ENCODE measurements at regions not wholly inside any gene's neighbourhood (a gene's known extent, or its start where the extent isn't known, plus 50 kb on each side); places are given as distances from the start of the nearest gene placed in this dataset.
"Not testable (repeated sequence)": the region's sequence is repeated elsewhere in the genome, so short reads cannot be mapped to it uniquely, and the experiment has no call there.

DNA sequence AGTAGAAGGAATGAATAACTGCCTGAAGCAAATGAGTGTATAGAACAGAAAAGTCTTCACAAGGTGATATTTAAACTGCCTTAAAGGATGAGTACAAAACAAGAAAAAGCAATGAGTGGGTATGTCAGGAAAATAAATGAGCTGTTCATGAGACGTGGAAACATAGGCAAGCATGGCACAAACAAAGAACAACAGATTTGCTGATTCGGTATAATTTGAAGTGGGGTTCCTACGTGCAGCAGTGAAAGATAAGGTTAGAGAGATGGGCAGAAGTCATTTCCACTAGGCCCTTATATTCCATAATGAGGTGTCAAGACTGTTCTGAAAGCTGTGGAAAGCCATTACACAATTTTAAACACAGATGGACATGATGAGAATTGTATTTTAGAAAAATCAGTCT is 506.6 kb downstream of the KLHL13 start:
- Histone ChIP-seq H3K36me3 (replicated peaks in 1 of 2) (no peaks in the 10 kb centered on the region), H3K4me1 (replicated peaks in 1 of 2) (no peaks in the 10 kb centered on the region), H3K27ac (no peak overlapping the region), H3K4me3 (no peak overlapping the region), H3K9me3 (replicated peaks in 1 of 3) (no peaks in the 10 kb centered on the region), H3K27me3 (no peaks in the 10 kb centered on the region)
- WGBS, 4 donors = 71 to 83% (median 75%) methylated on average over 3 of the region's 3 CpGs
- no peak for DNase-seq
- intact Hi-C loops (cut with DNase I) = no loop called here
- TF ChIP-seq, protein P1, sequence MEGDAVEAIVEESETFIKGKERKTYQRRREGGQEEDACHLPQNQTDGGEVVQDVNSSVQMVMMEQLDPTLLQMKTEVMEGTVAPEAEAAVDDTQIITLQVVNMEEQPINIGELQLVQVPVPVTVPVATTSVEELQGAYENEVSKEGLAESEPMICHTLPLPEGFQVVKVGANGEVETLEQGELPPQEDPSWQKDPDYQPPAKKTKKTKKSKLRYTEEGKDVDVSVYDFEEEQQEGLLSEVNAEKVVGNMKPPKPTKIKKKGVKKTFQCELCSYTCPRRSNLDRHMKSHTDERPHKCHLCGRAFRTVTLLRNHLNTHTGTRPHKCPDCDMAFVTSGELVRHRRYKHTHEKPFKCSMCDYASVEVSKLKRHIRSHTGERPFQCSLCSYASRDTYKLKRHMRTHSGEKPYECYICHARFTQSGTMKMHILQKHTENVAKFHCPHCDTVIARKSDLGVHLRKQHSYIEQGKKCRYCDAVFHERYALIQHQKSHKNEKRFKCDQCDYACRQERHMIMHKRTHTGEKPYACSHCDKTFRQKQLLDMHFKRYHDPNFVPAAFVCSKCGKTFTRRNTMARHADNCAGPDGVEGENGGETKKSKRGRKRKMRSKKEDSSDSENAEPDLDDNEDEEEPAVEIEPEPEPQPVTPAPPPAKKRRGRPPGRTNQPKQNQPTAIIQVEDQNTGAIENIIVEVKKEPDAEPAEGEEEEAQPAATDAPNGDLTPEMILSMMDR (IDR thresholded peaks at IDR 0.05) = no peak
- no peak for TF ChIP-seq POLR2A (IDR thresholded peaks at IDR 0.05)

DNA sequence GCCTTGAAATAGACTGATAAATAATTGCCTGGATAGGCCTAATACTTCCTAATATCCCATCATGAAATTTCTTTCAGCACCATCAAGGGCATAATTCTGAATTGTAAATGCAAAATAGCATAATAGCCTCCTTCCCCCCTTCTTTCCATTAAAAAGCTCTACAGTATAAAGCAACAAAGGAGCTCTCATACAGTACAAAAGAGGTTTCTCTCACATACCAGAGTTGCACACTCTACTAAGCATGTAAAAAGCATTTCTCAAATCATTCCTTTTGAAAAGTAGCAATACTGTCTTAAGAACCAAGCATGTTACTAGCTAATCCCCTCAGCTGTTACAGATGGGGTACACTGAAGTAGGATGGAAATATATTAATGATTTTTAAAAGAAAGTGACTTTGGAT is 509.0 kb downstream of the KLHL13 start:
- intact Hi-C loops (cut with DNase I) = no loop called here

DNA sequence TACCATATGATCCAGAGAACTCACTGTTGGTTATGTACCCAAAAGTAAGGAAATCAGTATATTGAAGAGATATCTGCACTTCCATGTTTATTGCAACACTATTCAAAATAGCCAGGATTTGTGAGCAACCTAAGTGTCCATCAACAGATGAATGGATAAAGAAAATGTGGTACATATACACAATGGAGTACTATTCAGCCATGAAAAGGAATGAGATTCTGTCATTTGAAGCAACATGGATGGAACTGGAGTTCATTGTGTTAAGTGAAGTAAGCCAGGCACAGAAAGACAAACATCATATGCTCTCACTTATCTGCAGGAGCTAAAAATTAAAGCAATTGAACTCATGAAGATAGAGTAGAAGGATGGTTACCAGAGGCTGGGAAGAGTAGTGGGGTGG is 510.5 kb downstream of the KLHL13 start:
- H3K36me3 ChIP-seq (replicated peaks in 1 of 2); H3K4me3 ChIP-seq; DNase-seq; H3K27ac ChIP-seq; intact Hi-C loops (cut with DNase I); H3K4me1 ChIP-seq (replicated peaks in 1 of 2); H3K9me3 ChIP-seq (replicated peaks in 1 of 3); H3K27me3 ChIP-seq: not testable (repeated sequence)

More for the DNA sequence above, 509.0 kb downstream of the KLHL13 start:
- H3K27ac ChIP-seq = no peak overlapping the region
- H3K36me3 ChIP-seq (replicated peaks in 1 of 2) = no peaks in the 10 kb centered on the region
- no peak for DNase-seq
- H3K4me1 ChIP-seq (replicated peaks in 1 of 2) = no peaks in the 10 kb centered on the region
- TF ChIP-seq, protein P1 (IDR thresholded peaks at IDR 0.05) = no peak
- no peak for TF ChIP-seq POLR2A (IDR thresholded peaks at IDR 0.05)
- H3K27me3 ChIP-seq = no peaks in the 10 kb centered on the region
- H3K4me3 ChIP-seq = no peak overlapping the region
- no peaks in the 10 kb centered on the region for H3K9me3 ChIP-seq (replicated peaks in 1 of 3)

DNA sequence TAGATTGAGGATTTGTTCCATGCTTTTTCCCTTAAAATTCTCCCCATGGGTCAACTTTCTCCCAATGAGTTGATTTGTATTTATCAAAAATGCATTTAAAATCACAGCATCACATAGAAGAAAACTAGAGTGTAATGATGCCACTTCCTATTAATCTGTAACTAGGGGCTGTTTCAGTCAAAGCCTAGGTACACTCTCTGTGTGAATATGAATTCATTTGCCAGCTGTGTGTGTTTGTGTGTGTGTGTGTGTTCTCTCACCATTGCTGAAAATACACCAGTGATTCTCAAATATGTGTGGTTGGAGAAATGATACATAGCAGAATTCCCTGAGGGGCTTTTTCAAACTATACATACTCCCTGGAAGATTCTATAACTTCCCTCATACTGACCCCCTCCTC is 546.5 kb downstream of the KLHL13 start:
- no peaks in the 10 kb centered on the region for H3K9me3 ChIP-seq (replicated peaks in 1 of 3)

DNA sequence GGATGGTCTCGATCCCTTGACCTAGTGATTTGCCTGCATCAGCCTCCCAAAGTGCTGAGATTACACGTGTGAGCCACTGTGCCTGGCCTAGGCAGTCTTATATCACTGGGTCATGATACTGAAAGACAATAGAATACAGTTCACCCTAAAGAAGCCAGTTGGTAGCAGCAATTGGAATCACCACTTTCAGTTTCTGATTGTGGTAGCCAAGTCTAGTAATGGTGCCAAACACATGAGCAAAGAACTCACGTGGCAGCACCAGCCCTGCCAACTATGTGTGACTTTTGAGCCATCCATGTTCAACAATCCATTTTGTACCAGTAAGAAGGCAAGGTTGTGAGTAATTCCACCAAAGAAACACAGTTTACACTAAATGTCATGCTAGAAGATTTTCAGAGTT is 548.4 kb downstream of the KLHL13 start:
- no peaks in the 10 kb centered on the region for H3K4me1 ChIP-seq (replicated peaks in 1 of 2)
- TF ChIP-seq POLR2A (IDR thresholded peaks at IDR 0.05) = no peak
- TF ChIP-seq, protein P1 (IDR thresholded peaks at IDR 0.05) = no peak
- 47 to 83% (median 70%) methylated on average over 1 to 3 of the region's 3 CpGs for WGBS, 4 donors
- no peak overlapping the region for H3K4me3 ChIP-seq
- no peaks in the 10 kb centered on the region for H3K9me3 ChIP-seq (replicated peaks in 1 of 3)
- intact Hi-C loops (cut with DNase I) = no loop called here
- H3K27ac ChIP-seq = no peak overlapping the region
- DNase-seq = no peak
- no peaks in the 10 kb centered on the region for H3K36me3 ChIP-seq (replicated peaks in 1 of 2)
- no peaks in the 10 kb centered on the region for H3K27me3 ChIP-seq

More for the DNA sequence above, 546.5 kb downstream of the KLHL13 start:
- H3K4me1 ChIP-seq (replicated peaks in 1 of 2) = no peaks in the 10 kb centered on the region
- intact Hi-C loops (cut with DNase I) = no loop called here
- TF ChIP-seq, protein P1 (IDR thresholded peaks at IDR 0.05) = no peak
- no peak for TF ChIP-seq POLR2A (IDR thresholded peaks at IDR 0.05)
- no peaks in the 10 kb centered on the region for H3K27me3 ChIP-seq
- DNase-seq = no peak
- no peak overlapping the region for H3K27ac ChIP-seq
- no peaks in the 10 kb centered on the region for H3K36me3 ChIP-seq (replicated peaks in 1 of 2)
- H3K4me3 ChIP-seq = no peak overlapping the region

Data from adrenal gland (tissue), 9 donors.